Spleen (tissue), 11 donors: ENCODE measurements at regions not wholly inside any gene's neighbourhood (a gene's known extent, or its start where the extent isn't known, plus 50 kb on each side); places are given as distances from the start of the nearest gene placed in this dataset.

Source experiments
- DNase-seq: peaks from one replicate; pipeline ENCODE4 v3.0.0-alpha.2; 2020
- H3K27ac ChIP-seq, 8 donors: fragments of 200-600 bp; sonication (generic) in 7 of 8; 1 replicate in 4 of 8; 2 replicates in 4 of 8; pipeline versions ENCODE4 v1.5.0 to v1.8.0; 2016 to 2021; ENCODE audit warnings: inconsistent platforms in 4 of 8, mild to moderate bottlenecking in 4 of 8, moderate library complexity in 1 of 8
- H3K27me3 ChIP-seq, 7 donors: fragments of 200-600 bp; sonication (generic) in 6 of 7; replicated peaks in 1 of 7; 1 replicate in 4 of 7; 2 replicates in 3 of 7; pipeline versions ENCODE4 v1.5.0 to v1.8.0; 2016 to 2021; ENCODE audit warnings: inconsistent platforms in 3 of 7, mild to moderate bottlenecking in 1 of 7
- H3K36me3 ChIP-seq, 6 donors: fragments of 200-600 bp; sonication (generic) in 5 of 6; 1 replicate in 4 of 6; 2 replicates in 2 of 6; pipeline versions ENCODE4 v1.5.0 to v1.8.0; 2016 to 2021; ENCODE audit warnings: inconsistent platforms in 2 of 6
- H3K4me1 ChIP-seq, 6 donors: fragments of 200-600 bp; sonication (generic) in 5 of 6; 1 replicate in 3 of 6; 2 replicates in 3 of 6; pipeline versions ENCODE4 v1.5.0 to v1.8.0; 2016 to 2021; ENCODE audit warnings: inconsistent platforms in 3 of 6
- H3K4me3 ChIP-seq, 8 donors: fragments of 200-600 bp; sonication (generic) in 7 of 8; 1 replicate in 4 of 8; 2 replicates in 4 of 8; pipeline versions ENCODE4 v1.5.0 to v1.8.0; 2016 to 2021; ENCODE audit warnings: inconsistent platforms in 4 of 8, mild to moderate bottlenecking in 4 of 8, moderate library complexity in 2 of 8
- H3K9me3 ChIP-seq, 8 donors: fragments of 200-600 bp; sonication (generic) in 7 of 8; 1 replicate in 4 of 8; 2 replicates in 4 of 8; pipeline versions ENCODE4 v1.5.0 to v1.8.0; 2016 to 2021; ENCODE audit warnings: inconsistent platforms in 4 of 8
- CTCF ChIP-seq, 11 experiments: fragments of 200-600 bp in 7 of 11; fragments of 450-650 bp in 4 of 11; sonication (generic) in 4 of 11; IDR thresholded peaks in 8 of 11; conservative IDR thresholded peaks in 3 of 11; 1 replicate in 7 of 11; 2 replicates in 4 of 11; pipeline versions ENCODE4 v1.4.0 to v1.8.0; 2016 to 2021; ENCODE audit warnings: antibody characterized with exemption in 11 of 11, inconsistent platforms in 4 of 11, mild to moderate bottlenecking in 1 of 11
- POLR2A ChIP-seq, 3 donors: fragments of 450-650 bp; IDR thresholded peaks; one replicate each; pipeline ENCODE4 v1.5.1; 2017; ENCODE audit warnings: antibody characterized with exemption in 3 of 3, mild to moderate bottlenecking in 1 of 3
- POLR2AphosphoS5 ChIP-seq, 3 donors: sonication (generic); formaldehyde crosslinking; IDR thresholded peaks; one replicate each; pipeline ENCODE4 v1.5.1; 2017; ENCODE audit warnings: antibody characterized with exemption in 3 of 3
- WGBS, 5 donors: extraction: QIAGEN DNeasy Blood & Tissue Kit in 3 of 5; methylation state at CpG; one replicate each; pipeline versions ENCODE4 v1.1.5 to v1.1.7; 2013 to 2018; 5-methylcytosine and 5-hydroxymethylcytosine counted together
- intact Hi-C: fragments of 100-400 bp; cut with DNase I; formaldehyde crosslinking; loops from one replicate; pipeline ENCODE4 v1.15.0; 2023; ENCODE audit warnings: low total_unique reads
- donor health status: healthy with polysubstance abuse.
- donor health status: DM: no; HTN: no; CAD: no; lungs with moderate emphysema.
- donor health status: DM: no; HTN: no; CAD: no.
- donor health status: Bipolar disorder and iron deficiency.
- donor health status: healthy.
- donor health status: DM: no; HTN: no; CAD: no.
- donor health status: DM: yes; HTN: yes; CAD: no.

GRCh38 chr2:8432706-8433336 is 249.0 kb upstream of the ID2 start:
- Histone ChIP-seq H3K27me3 (peaks cover 0 to 2% (median 0%) of the 10 kb centered on the region in 7 donors), H3K36me3 (no peaks in the 10 kb centered on the region), H3K4me1 (peaks cover 3 to 48% (median 20%) of the 10 kb centered on the region in 6 donors), H3K27ac (peak overlapping the region in 5 of 8 donors; percentile 12 to 60 (median 45)), H3K9me3 (no peaks in the 10 kb centered on the region), H3K4me3 (peak overlapping the region in 1 of 8 donors; percentile 2)
- WGBS, 5 donors: 59 to 78% (median 66%) methylated on average over 9 of the region's 9 CpGs
- intact Hi-C loops: no loop called here
- no peak for DNase-seq
- TF ChIP-seq POLR2A (IDR thresholded peaks at IDR 0.05) (no peak), POLR2AphosphoS5 (IDR thresholded peaks at IDR 0.05) (no peak), CTCF (IDR thresholded peaks at IDR 0.05 in 8 of 11, conservative IDR thresholded peaks at IDR 0.05 in 3 of 11) (no peak)

- intact Hi-C loops: no loop called here
- peak overlapping the region in 4 of 8 donors; percentile 12 to 60 (median 50) for H3K27ac ChIP-seq
- no peak for DNase-seq
- no peak overlapping the region for H3K4me3 ChIP-seq
- WGBS, 5 donors: 69 to 84% (median 78%) methylated on average over 3 of the region's 3 CpGs
- H3K9me3 ChIP-seq: no peaks in the 10 kb centered on the region
- TF ChIP-seq CTCF (IDR thresholded peaks at IDR 0.05 in 8 of 11, conservative IDR thresholded peaks at IDR 0.05 in 3 of 11) (no peak), POLR2A (IDR thresholded peaks at IDR 0.05) (no peak), POLR2AphosphoS5 (IDR thresholded peaks at IDR 0.05) (no peak)
- peaks cover 0 to 6% (median 0%) of the 10 kb centered on the region in 7 donors for H3K27me3 ChIP-seq
- peaks cover 4 to 52% (median 23%) of the 10 kb centered on the region in 6 donors for H3K4me1 ChIP-seq
- no peaks in the 10 kb centered on the region for H3K36me3 ChIP-seq
Measured at GRCh38 chr2:8433390-8433789, 248.5 kb upstream of the ID2 start.

GRCh38 chr2:8435608-8436007 is 246.2 kb upstream of the ID2 start:
- WGBS, 5 donors: 86 to 91% (median 87%) methylated on average over 4 of the region's 4 CpGs
- Histone ChIP-seq H3K4me1 (peaks cover 7 to 58% (median 32%) of the 10 kb centered on the region in 6 donors), H3K36me3 (no peaks in the 10 kb centered on the region)

More at GRCh38 chr2:8435608-8436007, 246.2 kb upstream of the ID2 start:
- DNase-seq: no peak
- Histone ChIP-seq H3K27me3 (peaks cover 0 to 27% (median 0%) of the 10 kb centered on the region in 7 donors), H3K4me3 (no peak overlapping the region), H3K27ac (no peak overlapping the region), H3K9me3 (no peaks in the 10 kb centered on the region)
- TF ChIP-seq CTCF (IDR thresholded peaks at IDR 0.05 in 8 of 11, conservative IDR thresholded peaks at IDR 0.05 in 3 of 11) (no peak), POLR2AphosphoS5 (IDR thresholded peaks at IDR 0.05) (no peak), POLR2A (IDR thresholded peaks at IDR 0.05) (no peak)
- intact Hi-C loops: no loop called here
